ENCODE measurements at regions not wholly inside any gene's neighbourhood (a gene's known extent, or its start where the extent isn't known, plus 50 kb on each side); places are given as distances from the start of the nearest gene placed in this dataset.

DNA sequence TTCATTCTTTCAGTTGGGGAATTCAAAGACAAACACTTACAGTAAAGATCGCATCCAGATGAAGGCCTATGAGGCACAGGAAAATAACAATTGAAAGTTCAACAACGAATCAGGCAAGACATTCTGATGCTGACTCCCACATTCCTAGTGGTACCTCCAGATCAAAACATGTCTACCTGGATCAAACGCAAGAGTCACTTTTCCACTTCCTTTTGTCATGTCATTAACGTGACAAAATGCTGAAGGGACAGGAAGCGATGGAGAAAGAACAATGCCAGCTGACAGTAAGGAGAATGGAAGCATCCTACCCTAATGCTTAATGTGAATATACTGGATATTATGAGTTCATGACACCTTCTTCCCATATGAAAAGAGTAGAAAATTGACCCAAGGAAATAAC, 365.4 kb upstream of the CDH11 start:
- ATAC-seq = no peak
- RAD21 ChIA-PET (ENCODE audit: low non-redundant PET in 1 of 2, low total read pairs in 2 of 2, uncharacterized antibody in 2 of 2, unreplicated experiment in 2 of 2) = no interaction called here

DNA sequence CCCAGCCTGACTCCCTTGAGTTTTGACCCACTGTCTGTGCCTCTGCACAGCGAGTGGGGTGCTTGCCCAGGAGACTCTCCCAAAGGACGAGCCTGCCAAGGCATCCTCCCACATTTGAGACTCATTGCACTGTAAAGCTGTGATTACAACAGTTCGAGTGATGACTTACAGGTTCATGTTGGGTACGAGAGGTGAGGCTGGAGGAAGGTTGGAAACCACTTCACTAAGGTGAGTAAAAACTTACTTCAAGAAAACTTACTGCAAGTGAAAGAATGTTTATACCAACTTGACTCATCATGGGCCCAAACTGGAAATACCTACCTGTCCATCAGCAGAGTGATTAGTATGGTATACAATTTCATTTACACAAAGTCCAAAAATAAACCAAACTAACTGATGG, 360.1 kb upstream of the CDH11 start:
- DNase-seq (ENCODE audit: low read depth, low spot score) (no peak), ATAC-seq (no peak)
- Histone ChIP-seq H3K36me3 (ENCODE audit: control insufficient read depth in 1 of 2, insufficient read depth in 2 of 2, low read length in 2 of 2) (no peaks in the 10 kb centered on the region), H3K9me2 (ENCODE audit: insufficient read depth) (no peaks in the 10 kb centered on the region), H3K4me1 (ENCODE audit: control insufficient read depth in 1 of 2, insufficient read depth in 2 of 2, low read length in 2 of 2) (no peaks in the 10 kb centered on the region), H3K79me2 (ENCODE audit: insufficient read depth, low read length) (no peaks in the 10 kb centered on the region), H3K27me3 (ENCODE audit: insufficient read depth, low read length) (no peaks in the 10 kb centered on the region), H3K4me2 (ENCODE audit: low read length) (no peak overlapping the region), H3K9me3 (ENCODE audit: control insufficient read depth in 1 of 2, insufficient read depth in 1 of 2, low read depth in 1 of 2, low read length in 2 of 2) (peaks cover 0 to 23% of the 10 kb centered on the region in 2 experiments; a peak in 2 of 4 replicates), H2AFZ (ENCODE audit: low read depth, low read length, poor library complexity, severe bottlenecking) (no peak overlapping the region), H4K20me1 (ENCODE audit: insufficient read depth) (no peaks in the 10 kb centered on the region), H3K27ac (ENCODE audit: low read depth, low read length) (no peak overlapping the region), H3K9ac (ENCODE audit: low read length) (no peak overlapping the region), H3K4me3 (replicated peaks in 1 of 2; ENCODE audit: low read depth in 1 of 2, low read length in 2 of 2) (no peak overlapping the region)
- POLR2A ChIA-PET = no interaction called here
- no TSS peak for BruUV-seq (replicated peaks)
- intact Hi-C loops (cut with micrococcal nuclease) = no loop called here
- RAD21 ChIA-PET (ENCODE audit: low non-redundant PET in 1 of 2, low total read pairs in 2 of 2, uncharacterized antibody in 2 of 2, unreplicated experiment in 2 of 2) = no interaction called here
- CTCF ChIA-PET = no interaction called here
- TF ChIP-seq CBX3 (IDR thresholded peaks at IDR 0.05; ENCODE audit: low read depth) (no peak), EZH2phosphoT487 (IDR thresholded peaks at IDR 0.05; ENCODE audit: borderline replicate concordance) (no peak), EGR1 (IDR thresholded peaks at IDR 0.05; ENCODE audit: low read depth) (no peak), CEBPB (IDR thresholded peaks at IDR 0.05; ENCODE audit: low read depth) (no peak), YY1 (IDR thresholded peaks at IDR 0.05; ENCODE audit: extremely low read depth, insufficient replicate concordance, low read depth, low read length) (no peak), POLR2AphosphoS5 (IDR thresholded peaks at IDR 0.05; ENCODE audit: low read depth, low read length) (no peak), JUND (IDR thresholded peaks at IDR 0.05) (no peak), SIN3A (IDR thresholded peaks at IDR 0.05; ENCODE audit: low read depth) (no peak), ELF1 (IDR thresholded peaks at IDR 0.05; ENCODE audit: borderline replicate concordance, low read depth) (no peak)
- TF ChIP-seq, protein P1, sequence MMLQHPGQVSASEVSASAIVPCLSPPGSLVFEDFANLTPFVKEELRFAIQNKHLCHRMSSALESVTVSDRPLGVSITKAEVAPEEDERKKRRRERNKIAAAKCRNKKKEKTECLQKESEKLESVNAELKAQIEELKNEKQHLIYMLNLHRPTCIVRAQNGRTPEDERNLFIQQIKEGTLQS (IDR thresholded peaks at IDR 0.05) = no peak
- TF ChIP-seq, protein P2, sequence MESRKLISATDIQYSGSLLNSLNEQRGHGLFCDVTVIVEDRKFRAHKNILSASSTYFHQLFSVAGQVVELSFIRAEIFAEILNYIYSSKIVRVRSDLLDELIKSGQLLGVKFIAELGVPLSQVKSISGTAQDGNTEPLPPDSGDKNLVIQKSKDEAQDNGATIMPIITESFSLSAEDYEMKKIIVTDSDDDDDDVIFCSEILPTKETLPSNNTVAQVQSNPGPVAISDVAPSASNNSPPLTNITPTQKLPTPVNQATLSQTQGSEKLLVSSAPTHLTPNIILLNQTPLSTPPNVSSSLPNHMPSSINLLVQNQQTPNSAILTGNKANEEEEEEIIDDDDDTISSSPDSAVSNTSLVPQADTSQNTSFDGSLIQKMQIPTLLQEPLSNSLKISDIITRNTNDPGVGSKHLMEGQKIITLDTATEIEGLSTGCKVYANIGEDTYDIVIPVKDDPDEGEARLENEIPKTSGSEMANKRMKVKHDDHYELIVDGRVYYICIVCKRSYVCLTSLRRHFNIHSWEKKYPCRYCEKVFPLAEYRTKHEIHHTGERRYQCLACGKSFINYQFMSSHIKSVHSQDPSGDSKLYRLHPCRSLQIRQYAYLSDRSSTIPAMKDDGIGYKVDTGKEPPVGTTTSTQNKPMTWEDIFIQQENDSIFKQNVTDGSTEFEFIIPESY (IDR thresholded peaks at IDR 0.05; ENCODE audit: extremely low read depth, insufficient replicate concordance, low read length) = no peak
- TF ChIP-seq, protein P3, sequence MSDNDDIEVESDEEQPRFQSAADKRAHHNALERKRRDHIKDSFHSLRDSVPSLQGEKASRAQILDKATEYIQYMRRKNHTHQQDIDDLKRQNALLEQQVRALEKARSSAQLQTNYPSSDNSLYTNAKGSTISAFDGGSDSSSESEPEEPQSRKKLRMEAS (IDR thresholded peaks at IDR 0.05) = no peak

More for the DNA sequence above, 365.4 kb upstream of the CDH11 start:
- CTCF ChIA-PET = no interaction called here
- Histone ChIP-seq H3K79me2 (ENCODE audit: insufficient read depth, low read length) (no peaks in the 10 kb centered on the region), H4K20me1 (ENCODE audit: insufficient read depth) (no peaks in the 10 kb centered on the region), H3K9me2 (ENCODE audit: insufficient read depth) (no peaks in the 10 kb centered on the region), H3K4me2 (ENCODE audit: low read length) (no peak overlapping the region), H3K27ac (ENCODE audit: low read depth, low read length) (no peak overlapping the region), H3K4me1 (ENCODE audit: control insufficient read depth in 1 of 2, insufficient read depth in 2 of 2, low read length in 2 of 2) (no peaks in the 10 kb centered on the region), H2AFZ (ENCODE audit: low read depth, low read length, poor library complexity, severe bottlenecking) (no peak overlapping the region), H3K4me3 (replicated peaks in 1 of 2; ENCODE audit: low read depth in 1 of 2, low read length in 2 of 2) (no peak overlapping the region), H3K36me3 (ENCODE audit: control insufficient read depth in 1 of 2, insufficient read depth in 2 of 2, low read length in 2 of 2) (no peaks in the 10 kb centered on the region), H3K9me3 (ENCODE audit: control insufficient read depth in 1 of 2, insufficient read depth in 1 of 2, low read depth in 1 of 2, low read length in 2 of 2) (peaks cover 4 to 5% of the 10 kb centered on the region in 2 experiments; a peak in 2 of 4 replicates), H3K27me3 (ENCODE audit: insufficient read depth, low read length) (no peaks in the 10 kb centered on the region), H3K9ac (ENCODE audit: low read length) (no peak overlapping the region)
- POLR2A ChIA-PET = no interaction called here
- TF ChIP-seq POLR2AphosphoS5 (IDR thresholded peaks at IDR 0.05; ENCODE audit: low read depth, low read length) (no peak), ELF1 (IDR thresholded peaks at IDR 0.05; ENCODE audit: borderline replicate concordance, low read depth) (no peak), RAD21 (IDR thresholded peaks at IDR 0.05; ENCODE audit: low read depth) (no peak), FOSL1 (IDR thresholded peaks at IDR 0.05; ENCODE audit: low read depth) (no peak)
- TF ChIP-seq, protein P4, sequence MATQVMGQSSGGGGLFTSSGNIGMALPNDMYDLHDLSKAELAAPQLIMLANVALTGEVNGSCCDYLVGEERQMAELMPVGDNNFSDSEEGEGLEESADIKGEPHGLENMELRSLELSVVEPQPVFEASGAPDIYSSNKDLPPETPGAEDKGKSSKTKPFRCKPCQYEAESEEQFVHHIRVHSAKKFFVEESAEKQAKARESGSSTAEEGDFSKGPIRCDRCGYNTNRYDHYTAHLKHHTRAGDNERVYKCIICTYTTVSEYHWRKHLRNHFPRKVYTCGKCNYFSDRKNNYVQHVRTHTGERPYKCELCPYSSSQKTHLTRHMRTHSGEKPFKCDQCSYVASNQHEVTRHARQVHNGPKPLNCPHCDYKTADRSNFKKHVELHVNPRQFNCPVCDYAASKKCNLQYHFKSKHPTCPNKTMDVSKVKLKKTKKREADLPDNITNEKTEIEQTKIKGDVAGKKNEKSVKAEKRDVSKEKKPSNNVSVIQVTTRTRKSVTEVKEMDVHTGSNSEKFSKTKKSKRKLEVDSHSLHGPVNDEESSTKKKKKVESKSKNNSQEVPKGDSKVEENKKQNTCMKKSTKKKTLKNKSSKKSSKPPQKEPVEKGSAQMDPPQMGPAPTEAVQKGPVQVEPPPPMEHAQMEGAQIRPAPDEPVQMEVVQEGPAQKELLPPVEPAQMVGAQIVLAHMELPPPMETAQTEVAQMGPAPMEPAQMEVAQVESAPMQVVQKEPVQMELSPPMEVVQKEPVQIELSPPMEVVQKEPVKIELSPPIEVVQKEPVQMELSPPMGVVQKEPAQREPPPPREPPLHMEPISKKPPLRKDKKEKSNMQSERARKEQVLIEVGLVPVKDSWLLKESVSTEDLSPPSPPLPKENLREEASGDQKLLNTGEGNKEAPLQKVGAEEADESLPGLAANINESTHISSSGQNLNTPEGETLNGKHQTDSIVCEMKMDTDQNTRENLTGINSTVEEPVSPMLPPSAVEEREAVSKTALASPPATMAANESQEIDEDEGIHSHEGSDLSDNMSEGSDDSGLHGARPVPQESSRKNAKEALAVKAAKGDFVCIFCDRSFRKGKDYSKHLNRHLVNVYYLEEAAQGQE (IDR thresholded peaks at IDR 0.05; ENCODE audit: low read depth) = no peak
- DNase-seq (ENCODE audit: low read depth, low spot score) = no peak
- no TSS peak for BruUV-seq (replicated peaks)
- intact Hi-C loops (cut with micrococcal nuclease) = no loop called here
